IMR-90 (cell line): ENCODE measurements at regions not wholly inside any gene's neighbourhood (a gene's known extent, or its start where the extent isn't known, plus 50 kb on each side); places are given as distances from the start of the nearest gene placed in this dataset.

Source experiments
- ATAC-seq: fragments of 200-7000 bp; cut with Tn5 transposase; 2 replicates; pipeline ENCODE4 v1.9.1; 2020; ENCODE audit warnings: low read depth, mild to moderate bottlenecking, moderate library complexity
- BruUV-seq: library from RNA; stranded (reverse); fragments of 400-500 nt; replicated peaks from 2 replicates; lab custom pipeline; 2021; lab: Mats Ljungman, UMichigan
- CTCF ChIA-PET: fragments of 300-600 bp; formaldehyde crosslinking; extraction: SDS; loops from one replicate; lab custom pipeline; 2021; ENCODE audit warnings: antibody characterized with exemption; lab: Yijun Ruan, JAX
- POLR2A ChIA-PET: fragments of 300-600 bp; sonication (Branson Sonifier 250); formaldehyde crosslinking; loops from one replicate; lab custom pipeline; 2022; ENCODE audit warnings: antibody characterized with exemption; ENCODE audit not compliant: unreplicated experiment; lab: Charles Lee
- DNase-seq: peaks from one replicate; pipeline ENCODE4 v3.0.0; 2013
- H2AFZ ChIP-seq: replicated peaks from 2 replicates; pipeline ENCODE3; 2013; ENCODE audit warnings: low read length, mild to moderate bottlenecking; ENCODE audit not compliant: poor library complexity
- H2AK5ac ChIP-seq: 2 replicates; pipeline ENCODE4 v1.6.1; 2013; ENCODE audit warnings: low read depth, low read length, inconsistent platforms
- H2AK9ac ChIP-seq: replicated peaks from 2 replicates; pipeline ENCODE3; 2013; ENCODE audit warnings: mild to moderate bottlenecking, low read depth, low read length, moderate library complexity; ENCODE audit not compliant: poor library complexity
- H2BK120ac ChIP-seq: 2 replicates; pipeline ENCODE4 v1.6.1; 2013; ENCODE audit warnings: low read depth, low read length, inconsistent platforms
- H2BK15ac ChIP-seq: 3 replicates; pipeline ENCODE4 v1.6.1; 2013; ENCODE audit warnings: low read depth, low read length, inconsistent platforms
- H2BK20ac ChIP-seq: 2 replicates; pipeline ENCODE4 v1.6.1; 2013; ENCODE audit warnings: low read depth, mild to moderate bottlenecking, inconsistent platforms, low read length, moderate library complexity
- H2BK5ac ChIP-seq: 2 replicates; pipeline ENCODE4 v1.6.1; 2013; ENCODE audit warnings: mild to moderate bottlenecking, low read depth, low read length, inconsistent platforms; ENCODE audit not compliant: poor library complexity, severe bottlenecking
- H3K14ac ChIP-seq: replicated peaks from 2 replicates; pipeline ENCODE4 v1.6.1; 2013; ENCODE audit warnings: low read depth, low read length, inconsistent platforms
- H3K18ac ChIP-seq: 2 replicates; pipeline ENCODE4 v1.6.1; 2013; ENCODE audit warnings: low read depth, low read length, control low read depth
- H3K23ac ChIP-seq: 2 replicates; pipeline ENCODE4 v1.6.1; 2013; ENCODE audit warnings: low read depth, low read length, inconsistent platforms
- H3K27ac ChIP-seq: 2 replicates; pipeline ENCODE4 v1.5.1; 2013; ENCODE audit warnings: mild to moderate bottlenecking, control low read depth, low read length; ENCODE audit not compliant: insufficient read depth
- H3K27me3 ChIP-seq: 2 replicates; pipeline ENCODE4 v1.6.1; 2013; ENCODE audit warnings: low read length; ENCODE audit not compliant: control insufficient read depth, insufficient read depth
- H3K36me3 ChIP-seq: 2 replicates; pipeline ENCODE4 v1.6.1; 2013; ENCODE audit warnings: low read length, mixed read lengths; ENCODE audit not compliant: control insufficient read depth, insufficient read depth
- H3K4ac ChIP-seq: 2 replicates; pipeline ENCODE4 v1.6.1; 2013; ENCODE audit warnings: low read depth, low read length, inconsistent platforms
- H3K4me1 ChIP-seq: 2 replicates; pipeline ENCODE4 v1.6.1; 2013; ENCODE audit warnings: low read length, mixed read lengths; ENCODE audit not compliant: control insufficient read depth, insufficient read depth
- H3K4me2 ChIP-seq: 2 replicates; pipeline ENCODE4 v1.6.1; 2013; ENCODE audit warnings: low read depth, mild to moderate bottlenecking, control low read depth, low read length, moderate library complexity
- H3K4me3 ChIP-seq: 2 replicates; pipeline ENCODE4 v1.5.1; 2013; ENCODE audit warnings: low read depth, mild to moderate bottlenecking, control low read depth, low read length, moderate library complexity; ENCODE audit not compliant: insufficient read depth
- H3K56ac ChIP-seq: 2 replicates; pipeline ENCODE4 v1.6.1; 2013; ENCODE audit warnings: low read length, inconsistent platforms; ENCODE audit not compliant: insufficient read depth; ENCODE audit errors: extremely low read depth
- H3K79me1 ChIP-seq, 2 experiments: 2 replicates each; pipeline ENCODE4 v1.6.1; 2013; ENCODE audit warnings: low read length in 2 of 2, inconsistent platforms in 1 of 2, low read depth in 1 of 2
- H3K9ac ChIP-seq: 2 replicates; pipeline ENCODE4 v1.6.1; 2013; ENCODE audit warnings: low read depth, low read length, control low read depth
- H3K9me1 ChIP-seq: 2 replicates; pipeline ENCODE4 v1.6.1; 2013; ENCODE audit warnings: low read length, inconsistent platforms; ENCODE audit not compliant: insufficient read depth
- H3K9me3 ChIP-seq: 2 replicates; pipeline ENCODE4 v1.6.1; 2013; ENCODE audit warnings: low read length; ENCODE audit not compliant: control insufficient read depth, insufficient read depth
- H4K20me1 ChIP-seq: 2 replicates; pipeline ENCODE4 v1.6.1; 2013; ENCODE audit warnings: low read length, inconsistent platforms; ENCODE audit not compliant: insufficient read depth
- H4K5ac ChIP-seq: 2 replicates; pipeline ENCODE4 v1.6.1; 2013; ENCODE audit warnings: mild to moderate bottlenecking, low read depth, low read length, control low read depth
- H4K8ac ChIP-seq, 2 experiments: 2 replicates each; pipeline ENCODE4 v1.6.1; 2013; ENCODE audit warnings: low read depth in 2 of 2, low read length in 2 of 2, control low read depth in 1 of 2, inconsistent platforms in 1 of 2
- H4K91ac ChIP-seq: 2 replicates; pipeline ENCODE4 v1.6.1; 2013; ENCODE audit warnings: low read depth, low read length, inconsistent platforms; ENCODE audit not compliant: insufficient read depth
- BHLHE40 ChIP-seq: fragments of 150-350 bp; IDR thresholded peaks from 2 replicates; pipeline ENCODE4 v1.6.1; 2016; ENCODE audit warnings: mild to moderate bottlenecking, low read depth, low read length
- CEBPB ChIP-seq: IDR thresholded peaks from 2 replicates; pipeline ENCODE4 v1.6.1; 2012; ENCODE audit warnings: low read depth, low read length, improper control_type of control experiment
- MXI1 ChIP-seq: IDR thresholded peaks from 2 replicates; pipeline ENCODE4 v1.6.1; 2012; ENCODE audit warnings: low read depth, mild to moderate bottlenecking, low read length, moderate library complexity, borderline replicate concordance
- POLR2A ChIP-seq: IDR thresholded peaks from 2 replicates; pipeline ENCODE4 v1.6.1; 2012; ENCODE audit warnings: mild to moderate bottlenecking, low read depth, low read length
- SMC3 ChIP-seq: fragments of 150-350 bp; IDR thresholded peaks from 2 replicates; pipeline ENCODE4 v1.6.1; 2016; ENCODE audit warnings: low read depth, mild to moderate bottlenecking, antibody characterized with exemption, low read length, moderate library complexity
- USF2 ChIP-seq: fragments of 150-350 bp; IDR thresholded peaks from 2 replicates; pipeline ENCODE4 v1.6.1; 2017; ENCODE audit warnings: mild to moderate bottlenecking, antibody characterized with exemption, low read length, low read depth
- WGBS, 2 experiments: methylation state at CpG; one replicate each; pipeline versions ENCODE4 v1.1.5 to v1.1.7; 2013; ENCODE audit warnings: missing lambda C conversion rate in 2 of 2; ENCODE audit not compliant: insufficient read length in 1 of 2; ENCODE audit errors: extremely low coverage in 2 of 2; 5-methylcytosine and 5-hydroxymethylcytosine counted together
- dilution Hi-C: fragments of 300-500 bp; cut with HindIII; formaldehyde crosslinking; loops from one replicate; pipeline ENCODE4 v1.14.3; 2018; ENCODE audit warnings: low sequenced_read_pairs; ENCODE audit not compliant: unreplicated experiment
- in situ Hi-C: fragments of 300-500 bp; cut with MboI; formaldehyde crosslinking; loops from 3 replicates; pipeline ENCODE4 v1.14.3; 2019; ENCODE audit warnings: low sequenced_read_pairs, inconsistent platforms, mixed read lengths
- intact Hi-C: fragments of 100-400 bp; cut with micrococcal nuclease; formaldehyde crosslinking; loops from 2 replicates; pipeline ENCODE4 v1.10.0; 2022

GRCh38 chr6:7033202-7033601 lies 74.6 kb upstream of the RREB1 start:
- ATAC-seq (no peak), DNase-seq (no peak)
- dilution Hi-C loops = no loop called here
- Histone ChIP-seq H2AK9ac (no peak overlapping the region), H4K91ac (no peak overlapping the region), H3K23ac (no peak overlapping the region), H3K27ac (no peak overlapping the region), H3K9me3 (peaks cover 2% of the 10 kb centered on the region; the same call in 1 of the 2 replicates), H3K4me1 (no peaks in the 10 kb centered on the region), H4K20me1 (no peaks in the 10 kb centered on the region), H3K79me1 (no peaks in the 10 kb centered on the region), H3K4me3 (no peak overlapping the region), H2BK20ac (no peak overlapping the region), H3K56ac (no peak overlapping the region), H3K4me2 (no peak overlapping the region), H3K4ac (no peak overlapping the region), H4K5ac (no peak overlapping the region), H3K27me3 (peaks cover 11% of the 10 kb centered on the region), H2AFZ (no peak overlapping the region), H2BK120ac (no peak overlapping the region), H3K18ac (no peak overlapping the region), H2AK5ac (no peak overlapping the region), H2BK5ac (no peak overlapping the region), H3K36me3 (no peaks in the 10 kb centered on the region), H3K9me1 (no peaks in the 10 kb centered on the region), H4K8ac (no peak overlapping the region), H3K14ac (no peak overlapping the region), H2BK15ac (no peak overlapping the region), H3K9ac (no peak overlapping the region)
- ChIA-PET CTCF (no interaction called here), POLR2A (no interaction called here)
- BruUV-seq = no TSS peak
- no peak for TF ChIP-seq USF2
- TF ChIP-seq MXI1 = no peak
- TF ChIP-seq SMC3 = no peak
- no peak for TF ChIP-seq POLR2A
- no peak for TF ChIP-seq CEBPB
- TF ChIP-seq BHLHE40 = no peak
- intact Hi-C loops = no loop called here
- no CpG with 5 or more reads among the region's 5 CpGs for WGBS, 2 experiments
- in situ Hi-C loops = no loop called here
